Endothelial cell of umbilical vein (primary cell): ENCODE measurements at regions not wholly inside any gene's neighbourhood (a gene's known extent, or its start where the extent isn't known, plus 50 kb on each side); places are given as distances from the start of the nearest gene placed in this dataset.

ENCODE experiments used
- BruUV-seq: library from RNA; stranded (reverse); fragments of 400-500 nt; replicated peaks from 2 replicates; lab custom pipeline; 2021; lab: Mats Ljungman, UMichigan
- CTCF ChIA-PET: fragments of 300-600, 350-600 bp; sonication (Branson Sonifier 250); formaldehyde crosslinking; loops from one replicate; lab custom pipeline; 2021; ENCODE audit warnings: antibody characterized with exemption, inconsistent platforms; lab: Charles Lee
- POLR2A ChIA-PET: fragments of 300-600, 350-600 bp; sonication (Branson Sonifier 250); formaldehyde crosslinking; loops from one replicate; lab custom pipeline; 2021; ENCODE audit warnings: antibody characterized with exemption, inconsistent platforms; lab: Charles Lee
- DNase-seq: peaks from one replicate; pipeline ENCODE4 v3.0.0-alpha.2; 2011; ENCODE audit warnings: low read depth, low spot score
- FAIRE-seq: peaks from 2 replicates; lab custom pipeline; 2011; peaks lifted over from hg19 to GRCh38; lab: Jason Lieb, UNC
- H2AFZ ChIP-seq: 2 replicates; pipeline ENCODE4 v1.6.0; 2012; ENCODE audit warnings: low read depth, low read length, control low read depth, inconsistent platforms
- H3K27ac ChIP-seq: 2 replicates; pipeline ENCODE4 v1.5.1; 2011; ENCODE audit warnings: low read depth, mild to moderate bottlenecking, control low read depth, low read length, moderate library complexity; ENCODE audit not compliant: insufficient read depth
- H3K27me3 ChIP-seq, 2 experiments: 2 replicates each; pipeline versions ENCODE4 v1.6.0 to v1.6.1; 2011; ENCODE audit warnings: low read length in 2 of 2, mixed read lengths in 1 of 2; ENCODE audit not compliant: control insufficient read depth in 2 of 2, insufficient read depth in 2 of 2
- H3K36me3 ChIP-seq, 2 experiments: 2 replicates in 1 of 2; 3 replicates in 1 of 2; pipeline ENCODE4 v1.5.1; 2011; ENCODE audit warnings: low read length in 2 of 2, mild to moderate bottlenecking in 1 of 2, moderate library complexity in 1 of 2; ENCODE audit not compliant: control insufficient read depth in 2 of 2, insufficient read depth in 2 of 2; ENCODE audit errors: extremely low read depth in 1 of 2
- H3K4me1 ChIP-seq: 3 replicates; pipeline ENCODE4 v1.5.1; 2011; ENCODE audit warnings: mild to moderate bottlenecking, low read length; ENCODE audit not compliant: control insufficient read depth, insufficient read depth; ENCODE audit errors: extremely low read depth
- H3K4me2 ChIP-seq: 2 replicates; pipeline ENCODE4 v1.6.1; 2011; ENCODE audit warnings: low read length, control low read depth, mixed read lengths; ENCODE audit not compliant: insufficient read depth
- H3K4me3 ChIP-seq, 3 experiments: fragments of 200-600 bp in 1 of 3; sonication (generic), shearing (Covaris generic) in 1 of 3; replicated peaks in 1 of 3; 2 replicates each; pipeline ENCODE4 v1.5.1; 2011 to 2016; ENCODE audit warnings: control low read depth in 3 of 3, low read length in 3 of 3, mild to moderate bottlenecking in 2 of 3, inconsistent platforms in 1 of 3, low read depth in 1 of 3, moderate library complexity in 1 of 3; ENCODE audit not compliant: insufficient read depth in 1 of 3
- H3K79me2 ChIP-seq: 2 replicates; pipeline ENCODE4 v1.6.0; 2012; ENCODE audit warnings: low read length, inconsistent platforms; ENCODE audit not compliant: control insufficient read depth, insufficient read depth
- H3K9ac ChIP-seq: replicated peaks from 2 replicates; pipeline ENCODE3; 2011; ENCODE audit warnings: low read length, control low read depth; ENCODE audit not compliant: insufficient read depth; ENCODE audit errors: extremely low read depth
- H3K9me1 ChIP-seq: replicated peaks from 3 replicates; pipeline ENCODE4 v1.6.0; 2011; ENCODE audit warnings: mild to moderate bottlenecking, low read length; ENCODE audit not compliant: control insufficient read depth, insufficient read depth; ENCODE audit errors: extremely low read depth
- H3K9me3 ChIP-seq: replicated peaks from 2 replicates; pipeline ENCODE4 v1.5.1; 2012; ENCODE audit warnings: low read length, inconsistent platforms; ENCODE audit not compliant: control insufficient read depth, insufficient read depth
- H4K20me1 ChIP-seq: replicated peaks from 2 replicates; pipeline ENCODE3; 2011; ENCODE audit warnings: mild to moderate bottlenecking, low read length; ENCODE audit not compliant: control insufficient read depth, insufficient read depth; ENCODE audit errors: extremely low read depth
- CTCF ChIP-seq, 2 donors: IDR thresholded peaks; 1 replicate in 1 of 2; 2 replicates in 1 of 2; pipeline ENCODE4 v1.5.1; 2011; ENCODE audit warnings: low read length in 2 of 2, mild to moderate bottlenecking in 2 of 2, moderate library complexity in 2 of 2, control low read depth in 1 of 2, inconsistent platforms in 1 of 2, low read depth in 1 of 2; ENCODE audit not compliant: insufficient read depth in 1 of 2; ENCODE audit errors: extremely low read depth in 1 of 2
- EZH2 ChIP-seq: IDR thresholded peaks from 2 replicates; pipeline ENCODE4 v1.6.1; 2012; ENCODE audit warnings: borderline replicate concordance, low read depth, mild to moderate bottlenecking, moderate library complexity, low read length, inconsistent platforms; ENCODE audit not compliant: severe bottlenecking
- FOS ChIP-seq: IDR thresholded peaks from 2 replicates; pipeline ENCODE4 v1.6.1; 2011; ENCODE audit warnings: mild to moderate bottlenecking, low read length, moderate library complexity, borderline replicate concordance; ENCODE audit not compliant: insufficient read depth
- GATA2 ChIP-seq: IDR thresholded peaks from 2 replicates; pipeline ENCODE4 v1.7.0; 2011; ENCODE audit warnings: low read depth, mild to moderate bottlenecking, moderate library complexity, mixed read lengths, low read length; ENCODE audit not compliant: insufficient read length, insufficient read depth
- JUN ChIP-seq: IDR thresholded peaks from 2 replicates; pipeline ENCODE4 v1.6.1; 2011; ENCODE audit warnings: borderline replicate concordance, low read depth; ENCODE audit not compliant: insufficient read length, insufficient read depth
- MYC ChIP-seq: IDR thresholded peaks from one replicate; pipeline ENCODE4 v1.6.1; 2011; ENCODE audit warnings: mild to moderate bottlenecking, low read depth, low read length
- POLR2A ChIP-seq: IDR thresholded peaks from 2 replicates; pipeline ENCODE4 v1.6.1; 2012; ENCODE audit warnings: low read depth, mild to moderate bottlenecking, control low read depth, low read length
- POLR2AphosphoS5 ChIP-seq: IDR thresholded peaks from 2 replicates; pipeline ENCODE4 v1.6.1; 2012; ENCODE audit warnings: low read depth, mild to moderate bottlenecking, control low read depth, low read length, moderate library complexity; ENCODE audit not compliant: insufficient read depth
- dilution Hi-C: fragments of 300-500 bp; cut with MboI; formaldehyde crosslinking; loops from one replicate; pipeline ENCODE4 v1.15.0; 2019; ENCODE audit warnings: low sequenced_read_pairs; ENCODE audit not compliant: extremely low pct_ligation_motif_present
- intact Hi-C: fragments of 100-400 bp; cut with micrococcal nuclease; formaldehyde crosslinking; loops from one replicate; pipeline ENCODE4 v1.10.0; 2022
- TF ChIP-seq, protein P1 (sequence below): IDR thresholded peaks from 2 replicates; pipeline ENCODE4 v1.6.1; 2011; ENCODE audit not compliant: insufficient read depth, insufficient read length

GRCh38 chr4:159481936-159482335, 379.1 kb downstream of the RAPGEF2 start:
- Histone ChIP-seq H3K9me1 (no peaks in the 10 kb centered on the region), H3K4me2 (no peak overlapping the region), H3K79me2 (no peaks in the 10 kb centered on the region), H2AFZ (no peak overlapping the region), H3K36me3 (no peaks in the 10 kb centered on the region), H4K20me1 (no peaks in the 10 kb centered on the region), H3K27me3 (peaks cover 7 to 12% of the 10 kb centered on the region in 2 experiments), H3K4me1 (no peaks in the 10 kb centered on the region), H3K9ac (no peak overlapping the region), H3K4me3 (no peak overlapping the region), H3K27ac (no peak overlapping the region), H3K9me3 (no peaks in the 10 kb centered on the region)
- intact Hi-C loops: loop anchor here (10.0 kb wide), 2 partner anchors 1773 to 1843 kb away; no protein-coding TSS in a partner anchor
- DNase-seq (no peak), FAIRE-seq (no peak)
- BruUV-seq: no TSS peak
- TF ChIP-seq CTCF (IDR thresholded peaks at IDR 0.05; ENCODE audit: extremely low read depth in 1 of 2, insufficient read depth in 1 of 2, low read depth in 1 of 2, low read length in 2 of 2) (no peak), POLR2AphosphoS5 (no peak), EZH2 (no peak), MYC (no peak), GATA2 (no peak), FOS (no peak), POLR2A (no peak), JUN (no peak)
- TF ChIP-seq, protein P1, sequence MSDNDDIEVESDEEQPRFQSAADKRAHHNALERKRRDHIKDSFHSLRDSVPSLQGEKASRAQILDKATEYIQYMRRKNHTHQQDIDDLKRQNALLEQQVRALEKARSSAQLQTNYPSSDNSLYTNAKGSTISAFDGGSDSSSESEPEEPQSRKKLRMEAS: no peak
- POLR2A ChIA-PET: no interaction called here
- dilution Hi-C loops: no loop called here
- CTCF ChIA-PET: no interaction called here
